GM23338 (cell line): ENCODE measurements at regions not wholly inside any gene's neighbourhood (a gene's known extent, or its start where the extent isn't known, plus 50 kb on each side); places are given as distances from the start of the nearest gene placed in this dataset.
"Not testable (repeated sequence)": the region's sequence is repeated elsewhere in the genome, so short reads cannot be mapped to it uniquely, and the experiment has no call there.

ENCODE experiments used
- ATAC-seq: fragments of 200-7000 bp; cut with Tn5 transposase; 3 replicates; pipeline ENCODE4 v1.9.1; 2020
- DNase-seq: peaks from one replicate; pipeline ENCODE4 v3.0.0-alpha.2; 2015; ENCODE audit warnings: low spot score
- H2AFZ ChIP-seq: fragments of 200-600 bp; sonication (generic); 2 replicates; pipeline ENCODE4 v1.8.0; 2016; ENCODE audit warnings: antibody characterized with exemption, mild to moderate bottlenecking, moderate library complexity
- H3F3A ChIP-seq: fragments of 200-600 bp; sonication (generic); replicated peaks from 2 replicates; pipeline ENCODE4 v1.8.0; 2017; ENCODE audit warnings: antibody characterized with exemption, mixed run types, low read depth
- H3K27ac ChIP-seq: fragments of 200-600 bp; sonication (generic); 2 replicates; pipeline ENCODE4 v1.6.1; 2016; ENCODE audit warnings: low read depth
- H3K27me3 ChIP-seq: fragments of 200-600 bp; sonication (generic); 2 replicates; pipeline ENCODE4 v1.8.0; 2016; ENCODE audit warnings: mild to moderate bottlenecking, mixed run types, moderate library complexity; ENCODE audit not compliant: insufficient read depth
- H3K36me3 ChIP-seq: fragments of 200-600 bp; sonication (generic); 2 replicates; pipeline ENCODE4 v1.8.0; 2016; ENCODE audit warnings: mild to moderate bottlenecking; ENCODE audit not compliant: insufficient read depth
- H3K4me1 ChIP-seq: fragments of 200-600 bp; sonication (generic); 2 replicates; pipeline ENCODE4 v1.8.0; 2016; ENCODE audit warnings: mild to moderate bottlenecking, moderate library complexity; ENCODE audit not compliant: insufficient read depth
- H3K4me2 ChIP-seq: fragments of 200-600 bp; sonication (generic); 2 replicates; pipeline ENCODE4 v1.7.1; 2017; ENCODE audit warnings: mixed run types
- H3K4me3 ChIP-seq: fragments of 200-600 bp; sonication (generic); 2 replicates; pipeline ENCODE4 v1.6.1; 2016; ENCODE audit warnings: mixed run types
- H3K79me2 ChIP-seq: fragments of 200-600 bp; sonication (generic); replicated peaks from 2 replicates; pipeline ENCODE4 v1.8.0; 2017; ENCODE audit warnings: mild to moderate bottlenecking; ENCODE audit not compliant: insufficient read depth
- H3K9me2 ChIP-seq: fragments of 200-600 bp; sonication (generic); 2 replicates; pipeline ENCODE4 v1.8.0; 2017; ENCODE audit not compliant: insufficient read depth
- H4K20me1 ChIP-seq: fragments of 200-600 bp; sonication (generic); replicated peaks from 2 replicates; pipeline ENCODE4 v1.8.0; 2017; ENCODE audit warnings: mild to moderate bottlenecking; ENCODE audit not compliant: insufficient read depth
- H3K27ac Mint-ChIP-seq: 2 replicates; pipeline ENCODE4 v1.8.0; 2020; ENCODE audit warnings: inconsistent platforms, mild to moderate bottlenecking, moderate library complexity, mixed read lengths
- H3K27me3 Mint-ChIP-seq: 3 replicates; pipeline ENCODE4 v1.8.0; 2022; ENCODE audit warnings: low read depth, mild to moderate bottlenecking, moderate library complexity, mixed read lengths, inconsistent platforms; ENCODE audit not compliant: insufficient read depth, poor library complexity
- H3K36me3 Mint-ChIP-seq: 3 replicates; pipeline ENCODE4 v1.8.0; 2021; ENCODE audit warnings: low read depth, mild to moderate bottlenecking, inconsistent platforms, moderate library complexity, mixed read lengths
- H3K4me1 Mint-ChIP-seq: 3 replicates; pipeline ENCODE4 v1.8.0; 2020; ENCODE audit warnings: mild to moderate bottlenecking, inconsistent platforms, mixed read lengths
- H3K4me3 Mint-ChIP-seq: 3 replicates; pipeline ENCODE4 v1.8.0; 2021; ENCODE audit warnings: moderate library complexity, mild to moderate bottlenecking, inconsistent platforms, mixed read lengths
- H3K9me3 Mint-ChIP-seq: 3 replicates; pipeline ENCODE4 v1.8.0; 2020; ENCODE audit warnings: moderate library complexity, mild to moderate bottlenecking, inconsistent platforms, mixed read lengths
- CREB1 ChIP-seq: fragments of 250-450 bp; sonication (Bioruptor Pico); IDR thresholded peaks from 2 replicates; pipeline ENCODE4 v1.5.0; 2020; ENCODE audit warnings: low read depth, mild to moderate bottlenecking, moderate library complexity
- CTCF ChIP-seq, 2 experiments: fragments of 200-600 bp in 1 of 2; sonication (generic) in 1 of 2; conservative IDR thresholded peaks; 2 replicates each; pipeline versions ENCODE4 v1.5.1 to v1.6.1; 2016 to 2017; ENCODE audit warnings: antibody characterized with exemption in 2 of 2, low read depth in 2 of 2, mild to moderate bottlenecking in 2 of 2, moderate library complexity in 1 of 2
- EZH2 ChIP-seq: fragments of 200-600 bp; sonication (generic); IDR thresholded peaks from one replicate; pipeline ENCODE4 v1.8.0; 2017; ENCODE audit warnings: antibody characterized with exemption, mild to moderate bottlenecking, low read depth; ENCODE audit not compliant: unreplicated experiment
- EZH2phosphoT487 ChIP-seq: fragments of 200-600 bp; sonication (generic); IDR thresholded peaks from one replicate; pipeline ENCODE4 v1.8.1; 2018; ENCODE audit warnings: antibody characterized with exemption; ENCODE audit not compliant: unreplicated experiment
- JUNB ChIP-seq: IDR thresholded peaks from one replicate; pipeline ENCODE4 v1.6.1; 2016; ENCODE audit warnings: antibody characterized with exemption; ENCODE audit not compliant: unreplicated experiment
- NANOG ChIP-seq: IDR thresholded peaks from 2 replicates; pipeline ENCODE4 v1.6.1; 2016; ENCODE audit warnings: antibody characterized with exemption, borderline replicate concordance
- POLR2AphosphoS5 ChIP-seq: IDR thresholded peaks from 2 replicates; pipeline ENCODE4 v1.6.1; 2016; ENCODE audit warnings: antibody characterized with exemption, low read depth
- REST ChIP-seq: IDR thresholded peaks from one replicate; pipeline ENCODE4 v1.6.1; 2018; ENCODE audit warnings: antibody characterized with exemption; ENCODE audit not compliant: unreplicated experiment
- STAT1 ChIP-seq: IDR thresholded peaks from one replicate; pipeline ENCODE4 v1.6.1; 2016; ENCODE audit warnings: antibody characterized with exemption; ENCODE audit not compliant: unreplicated experiment
- ZNF114 ChIP-seq: fragments of 250-450 bp; sonication (Bioruptor Pico); IDR thresholded peaks from 2 replicates; pipeline ENCODE4 v1.5.0; 2020; ENCODE audit warnings: mild to moderate bottlenecking, moderate library complexity
- ZNF331 ChIP-seq: fragments of 250-450 bp; sonication (Bioruptor Pico); IDR thresholded peaks from 2 replicates; pipeline ENCODE4 v1.5.0; 2020; ENCODE audit warnings: low read depth, mild to moderate bottlenecking, moderate library complexity
- ZNF462 ChIP-seq: fragments of 250-450 bp; sonication (Bioruptor Pico); IDR thresholded peaks from 2 replicates; pipeline ENCODE4 v1.5.0; 2020; ENCODE audit warnings: mild to moderate bottlenecking, moderate library complexity

GRCh38 chr2:4935291-4935690, 756.9 kb upstream of the SOX11 start:
- not testable (repeated sequence) for H3K27me3 ChIP-seq
- peaks cover 21% of the 10 kb centered on the region for H3K36me3 Mint-ChIP-seq

GRCh38 chr2:4937550-4937949, 754.6 kb upstream of the SOX11 start:
- H3K27me3 ChIP-seq: no peaks in the 10 kb centered on the region
- Mint-ChIP-seq H3K27ac (no peak overlapping the region), H3K4me3 (no peak overlapping the region), H3K4me1 (no peaks in the 10 kb centered on the region), H3K36me3 (peaks cover 28% of the 10 kb centered on the region), H3K27me3 (peaks cover 6% of the 10 kb centered on the region), H3K9me3 (peaks cover 88% of the 10 kb centered on the region)
- H3K79me2 ChIP-seq: no peaks in the 10 kb centered on the region
- ATAC-seq (no peak), DNase-seq (no peak)
- H2AFZ ChIP-seq: no peak overlapping the region
- H3K27ac ChIP-seq: no peak overlapping the region
- H3F3A ChIP-seq: no peaks in the 10 kb centered on the region
- H3K4me2 ChIP-seq: no peak overlapping the region
- H4K20me1 ChIP-seq: no peaks in the 10 kb centered on the region
- H3K36me3 ChIP-seq: no peaks in the 10 kb centered on the region; the same call in 1 of the 2 replicates
- H3K4me1 ChIP-seq: no peaks in the 10 kb centered on the region
- H3K9me2 ChIP-seq: no peaks in the 10 kb centered on the region; the same call in 1 of the 2 replicates
- no peak overlapping the region for H3K4me3 ChIP-seq
- no peak for TF ChIP-seq EZH2
- TF ChIP-seq CREB1 (CRISPR knock-in tag): no peak
- TF ChIP-seq ZNF114: no peak
- TF ChIP-seq REST: no peak
- no peak for TF ChIP-seq JUNB
- TF ChIP-seq EZH2phosphoT487: no peak
- TF ChIP-seq POLR2AphosphoS5: no peak
- TF ChIP-seq CTCF (conservative IDR thresholded peaks at IDR 0.05; ENCODE audit: low read depth in 2 of 2): no peak
- no peak for TF ChIP-seq ZNF462 (CRISPR knock-in tag)
- no peak for TF ChIP-seq ZNF331
- no peak for TF ChIP-seq NANOG
- no peak for TF ChIP-seq STAT1

More at GRCh38 chr2:4935291-4935690, 756.9 kb upstream of the SOX11 start:
- not testable (repeated sequence) for H3K27me3 Mint-ChIP-seq, H2AFZ ChIP-seq, H3K36me3 ChIP-seq, H3K79me2 ChIP-seq, H3K4me1 Mint-ChIP-seq, H3F3A ChIP-seq, H3K27ac Mint-ChIP-seq, H3K4me2 ChIP-seq, H4K20me1 ChIP-seq, H3K4me3 ChIP-seq, H3K9me2 ChIP-seq, H3K27ac ChIP-seq, ATAC-seq, DNase-seq, H3K4me1 ChIP-seq, H3K4me3 Mint-ChIP-seq
- peaks cover 84% of the 10 kb centered on the region for H3K9me3 Mint-ChIP-seq
